H1 (cell line): ENCODE measurements at regions not wholly inside any gene's neighbourhood (a gene's known extent, or its start where the extent isn't known, plus 50 kb on each side); places are given as distances from the start of the nearest gene placed in this dataset.

Experiments
- TF ChIP-seq, protein P1 (sequence below): fragments of 300-600 bp; sonication (generic); IDR thresholded peaks from 2 replicates; pipeline ENCODE4 v1.7.1; 2012; ENCODE audit warnings: low read length, moderate library complexity, mild to moderate bottlenecking, inconsistent platforms; ENCODE audit not compliant: insufficient replicate concordance

- TF ChIP-seq, protein P1, sequence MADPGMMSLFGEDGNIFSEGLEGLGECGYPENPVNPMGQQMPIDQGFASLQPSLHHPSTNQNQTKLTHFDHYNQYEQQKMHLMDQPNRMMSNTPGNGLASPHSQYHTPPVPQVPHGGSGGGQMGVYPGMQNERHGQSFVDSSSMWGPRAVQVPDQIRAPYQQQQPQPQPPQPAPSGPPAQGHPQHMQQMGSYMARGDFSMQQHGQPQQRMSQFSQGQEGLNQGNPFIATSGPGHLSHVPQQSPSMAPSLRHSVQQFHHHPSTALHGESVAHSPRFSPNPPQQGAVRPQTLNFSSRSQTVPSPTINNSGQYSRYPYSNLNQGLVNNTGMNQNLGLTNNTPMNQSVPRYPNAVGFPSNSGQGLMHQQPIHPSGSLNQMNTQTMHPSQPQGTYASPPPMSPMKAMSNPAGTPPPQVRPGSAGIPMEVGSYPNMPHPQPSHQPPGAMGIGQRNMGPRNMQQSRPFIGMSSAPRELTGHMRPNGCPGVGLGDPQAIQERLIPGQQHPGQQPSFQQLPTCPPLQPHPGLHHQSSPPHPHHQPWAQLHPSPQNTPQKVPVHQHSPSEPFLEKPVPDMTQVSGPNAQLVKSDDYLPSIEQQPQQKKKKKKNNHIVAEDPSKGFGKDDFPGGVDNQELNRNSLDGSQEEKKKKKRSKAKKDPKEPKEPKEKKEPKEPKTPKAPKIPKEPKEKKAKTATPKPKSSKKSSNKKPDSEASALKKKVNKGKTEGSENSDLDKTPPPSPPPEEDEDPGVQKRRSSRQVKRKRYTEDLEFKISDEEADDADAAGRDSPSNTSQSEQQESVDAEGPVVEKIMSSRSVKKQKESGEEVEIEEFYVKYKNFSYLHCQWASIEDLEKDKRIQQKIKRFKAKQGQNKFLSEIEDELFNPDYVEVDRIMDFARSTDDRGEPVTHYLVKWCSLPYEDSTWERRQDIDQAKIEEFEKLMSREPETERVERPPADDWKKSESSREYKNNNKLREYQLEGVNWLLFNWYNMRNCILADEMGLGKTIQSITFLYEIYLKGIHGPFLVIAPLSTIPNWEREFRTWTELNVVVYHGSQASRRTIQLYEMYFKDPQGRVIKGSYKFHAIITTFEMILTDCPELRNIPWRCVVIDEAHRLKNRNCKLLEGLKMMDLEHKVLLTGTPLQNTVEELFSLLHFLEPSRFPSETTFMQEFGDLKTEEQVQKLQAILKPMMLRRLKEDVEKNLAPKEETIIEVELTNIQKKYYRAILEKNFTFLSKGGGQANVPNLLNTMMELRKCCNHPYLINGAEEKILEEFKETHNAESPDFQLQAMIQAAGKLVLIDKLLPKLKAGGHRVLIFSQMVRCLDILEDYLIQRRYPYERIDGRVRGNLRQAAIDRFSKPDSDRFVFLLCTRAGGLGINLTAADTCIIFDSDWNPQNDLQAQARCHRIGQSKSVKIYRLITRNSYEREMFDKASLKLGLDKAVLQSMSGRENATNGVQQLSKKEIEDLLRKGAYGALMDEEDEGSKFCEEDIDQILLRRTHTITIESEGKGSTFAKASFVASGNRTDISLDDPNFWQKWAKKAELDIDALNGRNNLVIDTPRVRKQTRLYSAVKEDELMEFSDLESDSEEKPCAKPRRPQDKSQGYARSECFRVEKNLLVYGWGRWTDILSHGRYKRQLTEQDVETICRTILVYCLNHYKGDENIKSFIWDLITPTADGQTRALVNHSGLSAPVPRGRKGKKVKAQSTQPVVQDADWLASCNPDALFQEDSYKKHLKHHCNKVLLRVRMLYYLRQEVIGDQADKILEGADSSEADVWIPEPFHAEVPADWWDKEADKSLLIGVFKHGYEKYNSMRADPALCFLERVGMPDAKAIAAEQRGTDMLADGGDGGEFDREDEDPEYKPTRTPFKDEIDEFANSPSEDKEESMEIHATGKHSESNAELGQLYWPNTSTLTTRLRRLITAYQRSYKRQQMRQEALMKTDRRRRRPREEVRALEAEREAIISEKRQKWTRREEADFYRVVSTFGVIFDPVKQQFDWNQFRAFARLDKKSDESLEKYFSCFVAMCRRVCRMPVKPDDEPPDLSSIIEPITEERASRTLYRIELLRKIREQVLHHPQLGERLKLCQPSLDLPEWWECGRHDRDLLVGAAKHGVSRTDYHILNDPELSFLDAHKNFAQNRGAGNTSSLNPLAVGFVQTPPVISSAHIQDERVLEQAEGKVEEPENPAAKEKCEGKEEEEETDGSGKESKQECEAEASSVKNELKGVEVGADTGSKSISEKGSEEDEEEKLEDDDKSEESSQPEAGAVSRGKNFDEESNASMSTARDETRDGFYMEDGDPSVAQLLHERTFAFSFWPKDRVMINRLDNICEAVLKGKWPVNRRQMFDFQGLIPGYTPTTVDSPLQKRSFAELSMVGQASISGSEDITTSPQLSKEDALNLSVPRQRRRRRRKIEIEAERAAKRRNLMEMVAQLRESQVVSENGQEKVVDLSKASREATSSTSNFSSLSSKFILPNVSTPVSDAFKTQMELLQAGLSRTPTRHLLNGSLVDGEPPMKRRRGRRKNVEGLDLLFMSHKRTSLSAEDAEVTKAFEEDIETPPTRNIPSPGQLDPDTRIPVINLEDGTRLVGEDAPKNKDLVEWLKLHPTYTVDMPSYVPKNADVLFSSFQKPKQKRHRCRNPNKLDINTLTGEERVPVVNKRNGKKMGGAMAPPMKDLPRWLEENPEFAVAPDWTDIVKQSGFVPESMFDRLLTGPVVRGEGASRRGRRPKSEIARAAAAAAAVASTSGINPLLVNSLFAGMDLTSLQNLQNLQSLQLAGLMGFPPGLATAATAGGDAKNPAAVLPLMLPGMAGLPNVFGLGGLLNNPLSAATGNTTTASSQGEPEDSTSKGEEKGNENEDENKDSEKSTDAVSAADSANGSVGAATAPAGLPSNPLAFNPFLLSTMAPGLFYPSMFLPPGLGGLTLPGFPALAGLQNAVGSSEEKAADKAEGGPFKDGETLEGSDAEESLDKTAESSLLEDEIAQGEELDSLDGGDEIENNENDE: no peak
Measured at GRCh38 chr7:109377076-109377884, 807.6 kb downstream of the DNAJB9 start (continued).
